IMR-90 (cell line): ENCODE measurements at regions not wholly inside any gene's neighbourhood (a gene's known extent, or its start where the extent isn't known, plus 50 kb on each side); places are given as distances from the start of the nearest gene placed in this dataset.

Experiments used
- ATAC-seq: fragments of 200-7000 bp; cut with Tn5 transposase; 2 replicates; pipeline ENCODE4 v1.9.1; 2020; ENCODE audit warnings: low read depth, mild to moderate bottlenecking, moderate library complexity
- BruUV-seq: library from RNA; stranded (reverse); fragments of 400-500 nt; replicated peaks from 2 replicates; lab custom pipeline; 2021; lab: Mats Ljungman, UMichigan
- CTCF ChIA-PET: fragments of 300-600 bp; formaldehyde crosslinking; extraction: SDS; loops from one replicate; lab custom pipeline; 2021; ENCODE audit warnings: antibody characterized with exemption; lab: Yijun Ruan, JAX
- POLR2A ChIA-PET: fragments of 300-600 bp; sonication (Branson Sonifier 250); formaldehyde crosslinking; loops from one replicate; lab custom pipeline; 2022; ENCODE audit warnings: antibody characterized with exemption; ENCODE audit not compliant: unreplicated experiment; lab: Charles Lee
- DNase-seq: peaks from one replicate; pipeline ENCODE4 v3.0.0; 2013
- H2AFZ ChIP-seq: replicated peaks from 2 replicates; pipeline ENCODE3; 2013; ENCODE audit warnings: low read length, mild to moderate bottlenecking; ENCODE audit not compliant: poor library complexity
- H2AK5ac ChIP-seq: 2 replicates; pipeline ENCODE4 v1.6.1; 2013; ENCODE audit warnings: low read depth, low read length, inconsistent platforms
- H2AK9ac ChIP-seq: replicated peaks from 2 replicates; pipeline ENCODE3; 2013; ENCODE audit warnings: mild to moderate bottlenecking, low read depth, low read length, moderate library complexity; ENCODE audit not compliant: poor library complexity
- H2BK120ac ChIP-seq: 2 replicates; pipeline ENCODE4 v1.6.1; 2013; ENCODE audit warnings: low read depth, low read length, inconsistent platforms
- H2BK15ac ChIP-seq: 3 replicates; pipeline ENCODE4 v1.6.1; 2013; ENCODE audit warnings: low read depth, low read length, inconsistent platforms
- H2BK20ac ChIP-seq: 2 replicates; pipeline ENCODE4 v1.6.1; 2013; ENCODE audit warnings: low read depth, mild to moderate bottlenecking, inconsistent platforms, low read length, moderate library complexity
- H2BK5ac ChIP-seq: 2 replicates; pipeline ENCODE4 v1.6.1; 2013; ENCODE audit warnings: mild to moderate bottlenecking, low read depth, low read length, inconsistent platforms; ENCODE audit not compliant: poor library complexity, severe bottlenecking
- H3K14ac ChIP-seq: replicated peaks from 2 replicates; pipeline ENCODE4 v1.6.1; 2013; ENCODE audit warnings: low read depth, low read length, inconsistent platforms
- H3K18ac ChIP-seq: 2 replicates; pipeline ENCODE4 v1.6.1; 2013; ENCODE audit warnings: low read depth, low read length, control low read depth
- H3K23ac ChIP-seq: 2 replicates; pipeline ENCODE4 v1.6.1; 2013; ENCODE audit warnings: low read depth, low read length, inconsistent platforms
- H3K27ac ChIP-seq: 2 replicates; pipeline ENCODE4 v1.5.1; 2013; ENCODE audit warnings: mild to moderate bottlenecking, control low read depth, low read length; ENCODE audit not compliant: insufficient read depth
- H3K27me3 ChIP-seq: 2 replicates; pipeline ENCODE4 v1.6.1; 2013; ENCODE audit warnings: low read length; ENCODE audit not compliant: control insufficient read depth, insufficient read depth
- H3K36me3 ChIP-seq: 2 replicates; pipeline ENCODE4 v1.6.1; 2013; ENCODE audit warnings: low read length, mixed read lengths; ENCODE audit not compliant: control insufficient read depth, insufficient read depth
- H3K4ac ChIP-seq: 2 replicates; pipeline ENCODE4 v1.6.1; 2013; ENCODE audit warnings: low read depth, low read length, inconsistent platforms
- H3K4me1 ChIP-seq: 2 replicates; pipeline ENCODE4 v1.6.1; 2013; ENCODE audit warnings: low read length, mixed read lengths; ENCODE audit not compliant: control insufficient read depth, insufficient read depth
- H3K4me2 ChIP-seq: 2 replicates; pipeline ENCODE4 v1.6.1; 2013; ENCODE audit warnings: low read depth, mild to moderate bottlenecking, control low read depth, low read length, moderate library complexity
- H3K4me3 ChIP-seq: 2 replicates; pipeline ENCODE4 v1.5.1; 2013; ENCODE audit warnings: low read depth, mild to moderate bottlenecking, control low read depth, low read length, moderate library complexity; ENCODE audit not compliant: insufficient read depth
- H3K56ac ChIP-seq: 2 replicates; pipeline ENCODE4 v1.6.1; 2013; ENCODE audit warnings: low read length, inconsistent platforms; ENCODE audit not compliant: insufficient read depth; ENCODE audit errors: extremely low read depth
- H3K79me1 ChIP-seq, 2 experiments: 2 replicates each; pipeline ENCODE4 v1.6.1; 2013; ENCODE audit warnings: low read length in 2 of 2, inconsistent platforms in 1 of 2, low read depth in 1 of 2
- H3K9ac ChIP-seq: 2 replicates; pipeline ENCODE4 v1.6.1; 2013; ENCODE audit warnings: low read depth, low read length, control low read depth
- H3K9me1 ChIP-seq: 2 replicates; pipeline ENCODE4 v1.6.1; 2013; ENCODE audit warnings: low read length, inconsistent platforms; ENCODE audit not compliant: insufficient read depth
- H3K9me3 ChIP-seq: 2 replicates; pipeline ENCODE4 v1.6.1; 2013; ENCODE audit warnings: low read length; ENCODE audit not compliant: control insufficient read depth, insufficient read depth
- H4K20me1 ChIP-seq: 2 replicates; pipeline ENCODE4 v1.6.1; 2013; ENCODE audit warnings: low read length, inconsistent platforms; ENCODE audit not compliant: insufficient read depth
- H4K5ac ChIP-seq: 2 replicates; pipeline ENCODE4 v1.6.1; 2013; ENCODE audit warnings: mild to moderate bottlenecking, low read depth, low read length, control low read depth
- H4K8ac ChIP-seq, 2 experiments: 2 replicates each; pipeline ENCODE4 v1.6.1; 2013; ENCODE audit warnings: low read depth in 2 of 2, low read length in 2 of 2, control low read depth in 1 of 2, inconsistent platforms in 1 of 2
- H4K91ac ChIP-seq: 2 replicates; pipeline ENCODE4 v1.6.1; 2013; ENCODE audit warnings: low read depth, low read length, inconsistent platforms; ENCODE audit not compliant: insufficient read depth
- BHLHE40 ChIP-seq: fragments of 150-350 bp; IDR thresholded peaks from 2 replicates; pipeline ENCODE4 v1.6.1; 2016; ENCODE audit warnings: mild to moderate bottlenecking, low read depth, low read length
- CEBPB ChIP-seq: IDR thresholded peaks from 2 replicates; pipeline ENCODE4 v1.6.1; 2012; ENCODE audit warnings: low read depth, low read length, improper control_type of control experiment
- CHD1 ChIP-seq: IDR thresholded peaks from 2 replicates; pipeline ENCODE4 v1.6.1; 2012; ENCODE audit warnings: low read depth, low read length, improper control_type of control experiment
- FOS ChIP-seq: fragments of 150-350 bp; IDR thresholded peaks from 2 replicates; pipeline ENCODE4 v1.6.1; 2016; ENCODE audit warnings: low read depth, low read length
- MAZ ChIP-seq: IDR thresholded peaks from 2 replicates; pipeline ENCODE4 v1.6.1; 2012; ENCODE audit warnings: low read depth, mild to moderate bottlenecking, low read length, improper control_type of control experiment, moderate library complexity, borderline replicate concordance
- MXI1 ChIP-seq: IDR thresholded peaks from 2 replicates; pipeline ENCODE4 v1.6.1; 2012; ENCODE audit warnings: low read depth, mild to moderate bottlenecking, low read length, moderate library complexity, borderline replicate concordance
- NFE2L2 ChIP-seq: fragments of 150-350 bp; IDR thresholded peaks from 2 replicates; pipeline ENCODE4 v1.6.1; 2016; ENCODE audit warnings: low read depth, mild to moderate bottlenecking, low read length
- POLR2A ChIP-seq: IDR thresholded peaks from 2 replicates; pipeline ENCODE4 v1.6.1; 2012; ENCODE audit warnings: mild to moderate bottlenecking, low read depth, low read length
- RAD21 ChIP-seq: IDR thresholded peaks from 2 replicates; pipeline ENCODE4 v1.6.1; 2012; ENCODE audit warnings: low read length, improper control_type of control experiment
- RCOR1 ChIP-seq: IDR thresholded peaks from 2 replicates; pipeline ENCODE4 v1.6.1; 2012; ENCODE audit warnings: mild to moderate bottlenecking, low read length, improper control_type of control experiment; ENCODE audit not compliant: insufficient replicate concordance
- RFX5 ChIP-seq: IDR thresholded peaks from 2 replicates; pipeline ENCODE4 v1.8.0; 2012; ENCODE audit warnings: low read depth, mild to moderate bottlenecking, low read length, moderate library complexity
- SMC3 ChIP-seq: fragments of 150-350 bp; IDR thresholded peaks from 2 replicates; pipeline ENCODE4 v1.6.1; 2016; ENCODE audit warnings: low read depth, mild to moderate bottlenecking, antibody characterized with exemption, low read length, moderate library complexity
- USF2 ChIP-seq: fragments of 150-350 bp; IDR thresholded peaks from 2 replicates; pipeline ENCODE4 v1.6.1; 2017; ENCODE audit warnings: mild to moderate bottlenecking, antibody characterized with exemption, low read length, low read depth
- WGBS, 2 experiments: methylation state at CpG; one replicate each; pipeline versions ENCODE4 v1.1.5 to v1.1.7; 2013; ENCODE audit warnings: missing lambda C conversion rate in 2 of 2; ENCODE audit not compliant: insufficient read length in 1 of 2; ENCODE audit errors: extremely low coverage in 2 of 2; 5-methylcytosine and 5-hydroxymethylcytosine counted together
- dilution Hi-C: fragments of 300-500 bp; cut with HindIII; formaldehyde crosslinking; loops from one replicate; pipeline ENCODE4 v1.14.3; 2018; ENCODE audit warnings: low sequenced_read_pairs; ENCODE audit not compliant: unreplicated experiment
- in situ Hi-C: fragments of 300-500 bp; cut with MboI; formaldehyde crosslinking; loops from 3 replicates; pipeline ENCODE4 v1.14.3; 2019; ENCODE audit warnings: low sequenced_read_pairs, inconsistent platforms, mixed read lengths
- intact Hi-C: fragments of 100-400 bp; cut with micrococcal nuclease; formaldehyde crosslinking; loops from 2 replicates; pipeline ENCODE4 v1.10.0; 2022

GRCh38 chr10:31098046-31098445, 66.4 kb upstream of the ZNF438 start:
- H3K23ac ChIP-seq, result peak overlapping the region; percentile 18; the same call in 1 of the 2 replicates
- dilution Hi-C loops, result no loop called here
- H3K9me1 ChIP-seq, result peaks cover 21% of the 10 kb centered on the region
- H3K18ac ChIP-seq, result peak overlapping the region; percentile 57; the same call in 1 of the 2 replicates
- peak overlapping the region; percentile 95 for H2BK20ac ChIP-seq
- H3K4ac ChIP-seq, result peak overlapping the region; percentile 60; the same call in 1 of the 2 replicates
- H3K9me3 ChIP-seq, result no peaks in the 10 kb centered on the region
- H2BK5ac ChIP-seq, result no peak overlapping the region
- H4K8ac ChIP-seq, result peak overlapping the region; percentile 50 to 70; a peak in 2 of 4 replicates
- TF ChIP-seq MAZ (no peak), CHD1 (no peak), RCOR1 (no peak), NFE2L2 (no peak), POLR2A (no peak), RFX5 (no peak), RAD21 (no peak), BHLHE40 (no peak), MXI1 (no peak), USF2 (no peak), CEBPB (no peak), SMC3 (no peak), FOS (no peak)
- peaks cover 0 to 13% of the 10 kb centered on the region in 2 experiments; a peak in 2 of 4 replicates for H3K79me1 ChIP-seq
- DNase-seq (no peak), ATAC-seq (no peak)
- peak overlapping the region; percentile 8; the same call in 1 of the 2 replicates for H3K56ac ChIP-seq
- H2BK15ac ChIP-seq, result peak overlapping the region; percentile 88; the same call in 2 of the 3 replicates
- H4K5ac ChIP-seq, result peak overlapping the region; percentile 55
- H3K14ac ChIP-seq, result peak overlapping the region; percentile 48; the same call in 1 of the 2 replicates
- 0 out of 2 replicates have a peak overlapping the region, but pooled peaks have one; percentile 41 for H2AK5ac ChIP-seq
- H3K4me2 ChIP-seq, result no peak overlapping the region
- CTCF ChIA-PET, result interaction anchor here (1.5 kb wide), 1 partner anchor 21 kb away, joined by 3 read pairs; no protein-coding TSS in a partner anchor
- no TSS peak for BruUV-seq
- H3K27me3 ChIP-seq, result no peaks in the 10 kb centered on the region
- H4K91ac ChIP-seq, result peak overlapping the region; percentile 44
- intact Hi-C loops, result no loop called here
- H2BK120ac ChIP-seq, result peak overlapping the region; percentile 92
- no CpG with 5 or more reads among the region's 2 CpGs for WGBS, 2 experiments
- POLR2A ChIA-PET, result no interaction called here
- H3K4me1 ChIP-seq, result peaks cover 12% of the 10 kb centered on the region
- H4K20me1 ChIP-seq, result no peaks in the 10 kb centered on the region
- no peak overlapping the region for H3K9ac ChIP-seq
- H2AK9ac ChIP-seq, result no peak overlapping the region
- H3K27ac ChIP-seq, result no peak overlapping the region
- H3K36me3 ChIP-seq, result no peaks in the 10 kb centered on the region
- in situ Hi-C loops, result no loop called here
- no peak overlapping the region for H3K4me3 ChIP-seq
- no peak overlapping the region for H2AFZ ChIP-seq
